CD14-positive monocyte (primary cell): ENCODE measurements at regions not wholly inside any gene's neighbourhood (a gene's known extent, or its start where the extent isn't known, plus 50 kb on each side); places are given as distances from the start of the nearest gene placed in this dataset.

ENCODE experiments used
- DNase-seq, 3 donors: peaks; one replicate each; pipeline ENCODE4 v3.0.0-alpha.2; 2011 to 2022
- H2AFZ ChIP-seq: 2 replicates; pipeline ENCODE4 v1.6.0; 2012; ENCODE audit warnings: mild to moderate bottlenecking, low read depth, low read length, inconsistent platforms; ENCODE audit not compliant: insufficient read depth, poor library complexity, severe bottlenecking
- H3K27ac ChIP-seq, 2 donors: 1 replicate in 1 of 2; 2 replicates in 1 of 2; pipeline ENCODE4 v1.5.1; 2012 to 2013; ENCODE audit warnings: low read length in 2 of 2, control low read depth in 1 of 2, inconsistent platforms in 1 of 2, low read depth in 1 of 2, mild to moderate bottlenecking in 1 of 2
- H3K27me3 ChIP-seq, 2 donors: one replicate each; pipeline versions ENCODE4 v1.6.0 to v1.6.1; 2011 to 2013; ENCODE audit warnings: low read length in 2 of 2; ENCODE audit not compliant: control insufficient read depth in 2 of 2, insufficient read depth in 2 of 2
- H3K36me3 ChIP-seq, 2 donors: replicated peaks in 1 of 2; 1 replicate in 1 of 2; 2 replicates in 1 of 2; pipeline versions ENCODE4 v1.5.1 to v1.6.1; 2012 to 2013; ENCODE audit warnings: low read length in 2 of 2, control low read depth in 1 of 2, inconsistent platforms in 1 of 2, mild to moderate bottlenecking in 1 of 2; ENCODE audit not compliant: insufficient read depth in 2 of 2, control insufficient read depth in 1 of 2
- H3K4me1 ChIP-seq, 2 donors: 1 replicate in 1 of 2; 2 replicates in 1 of 2; pipeline versions ENCODE4 v1.5.1 to v1.6.1; 2012 to 2013; ENCODE audit warnings: low read length in 2 of 2, control low read depth in 1 of 2, inconsistent platforms in 1 of 2, mild to moderate bottlenecking in 1 of 2, moderate library complexity in 1 of 2; ENCODE audit not compliant: insufficient read depth in 2 of 2, control insufficient read depth in 1 of 2
- H3K4me2 ChIP-seq: replicated peaks from 2 replicates; pipeline ENCODE3; 2012; ENCODE audit warnings: low read length, moderate library complexity, mild to moderate bottlenecking; ENCODE audit not compliant: poor library complexity, severe bottlenecking; ENCODE audit errors: extremely low read depth
- H3K4me3 ChIP-seq, 3 experiments: fragments of 200-600 bp in 1 of 3; sonication (generic) in 1 of 3; replicated peaks in 1 of 3; 1 replicate in 2 of 3; 2 replicates in 1 of 3; pipeline ENCODE4 v1.5.1; 2011 to 2013; ENCODE audit warnings: low read length in 3 of 3, mild to moderate bottlenecking in 3 of 3, control low read depth in 2 of 3, low read depth in 2 of 3, inconsistent platforms in 1 of 3, moderate library complexity in 1 of 3
- H3K79me2 ChIP-seq: 2 replicates; pipeline ENCODE4 v1.6.0; 2012; ENCODE audit warnings: mild to moderate bottlenecking, control low read depth, inconsistent platforms, low read length, moderate library complexity; ENCODE audit not compliant: insufficient read depth
- H3K9ac ChIP-seq: 2 replicates; pipeline ENCODE4 v1.6.0; 2017; ENCODE audit warnings: low read length, mild to moderate bottlenecking; ENCODE audit not compliant: insufficient read depth, poor library complexity, severe bottlenecking
- H3K9me3 ChIP-seq, 2 donors: replicated peaks in 1 of 2; 1 replicate in 1 of 2; 2 replicates in 1 of 2; pipeline versions ENCODE4 v1.5.1 to v1.6.1; 2012 to 2013; ENCODE audit warnings: low read length in 2 of 2, control low read depth in 1 of 2; ENCODE audit not compliant: control insufficient read depth in 1 of 2, insufficient read depth in 1 of 2
- H4K20me1 ChIP-seq: 2 replicates; pipeline ENCODE4 v1.6.0; 2012; ENCODE audit warnings: mild to moderate bottlenecking, low read length, control low read depth, moderate library complexity; ENCODE audit not compliant: insufficient read depth
- H3K27ac Mint-ChIP-seq, 7 donors: one replicate each; pipeline ENCODE4 v1.8.0; 2020; ENCODE audit warnings: mild to moderate bottlenecking in 7 of 7, mixed read lengths in 7 of 7, moderate library complexity in 6 of 7, inconsistent platforms in 2 of 7
- H3K27me3 Mint-ChIP-seq, 3 donors: one replicate each; pipeline ENCODE4 v1.8.0; 2021 to 2022; ENCODE audit warnings: low read depth in 3 of 3, mild to moderate bottlenecking in 3 of 3, mixed read lengths in 3 of 3, moderate library complexity in 3 of 3, inconsistent platforms in 1 of 3
- H3K36me3 Mint-ChIP-seq, 2 donors: one replicate each; pipeline ENCODE4 v1.8.0; 2020; ENCODE audit warnings: mixed read lengths in 2 of 2, inconsistent platforms in 1 of 2, mild to moderate bottlenecking in 1 of 2
- H3K4me1 Mint-ChIP-seq: one replicate; pipeline ENCODE4 v1.8.0; 2020; ENCODE audit warnings: mild to moderate bottlenecking, mixed read lengths
- H3K4me3 Mint-ChIP-seq, 2 donors: one replicate each; pipeline ENCODE4 v1.8.0; 2020; ENCODE audit warnings: mild to moderate bottlenecking in 2 of 2, mixed read lengths in 2 of 2, moderate library complexity in 1 of 2
- H3K9me3 Mint-ChIP-seq, 7 donors: one replicate each; pipeline ENCODE4 v1.8.0; 2020 to 2022; ENCODE audit warnings: mixed read lengths in 7 of 7, mild to moderate bottlenecking in 6 of 7, moderate library complexity in 6 of 7, inconsistent platforms in 2 of 7
- WGBS: methylation state at CpG from one replicate; pipeline ENCODE4 v1.1.5; 2013; ENCODE audit warnings: missing lambda C conversion rate; ENCODE audit not compliant: insufficient coverage; 5-methylcytosine and 5-hydroxymethylcytosine counted together
- intact Hi-C, 2 donors: fragments of 100-400 bp; cut with micrococcal nuclease; formaldehyde crosslinking; loops; one replicate each; pipeline versions ENCODE4 v1.15.0 to v1.15.1; 2023
- TF ChIP-seq, protein P1 (sequence below): fragments of 200-600 bp; IDR thresholded peaks from one replicate; pipeline ENCODE4 v1.8.0; 2022; ENCODE audit warnings: antibody characterized with exemption, mild to moderate bottlenecking

DNA sequence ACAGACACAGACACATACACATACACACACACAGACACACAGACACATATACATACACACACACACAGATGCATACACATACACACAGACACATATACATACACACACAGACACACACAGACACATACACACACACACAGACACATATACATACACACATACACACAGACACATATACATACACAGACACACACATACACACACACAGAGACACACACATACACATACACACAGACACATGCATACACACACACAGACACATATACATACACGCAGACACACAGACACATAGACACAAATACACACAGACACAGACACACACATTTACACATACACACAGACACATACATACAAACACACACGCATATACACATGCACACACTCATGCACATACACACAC lies 81.5 kb upstream of the ARL4C start:
- Histone ChIP-seq H3K27ac (no peak overlapping the region), H3K9ac (no peak overlapping the region), H3K27me3 (no peaks in the 10 kb centered on the region), H3K9me3 (no peaks in the 10 kb centered on the region), H3K4me3 (no peak overlapping the region), H4K20me1 (no peaks in the 10 kb centered on the region), H3K79me2 (no peaks in the 10 kb centered on the region), H2AFZ (no peak overlapping the region), H3K36me3 (no peaks in the 10 kb centered on the region), H3K4me2 (no peak overlapping the region), H3K4me1 (peaks cover 1 to 2% of the 10 kb centered on the region in 2 donors)
- Mint-ChIP-seq H3K4me1 (peaks cover 6% of the 10 kb centered on the region), H3K27ac (no peak overlapping the region), H3K27me3 (peaks cover 5 to 6% (median 5%) of the 10 kb centered on the region in 3 donors), H3K9me3 (peaks cover 0 to 3% (median 0%) of the 10 kb centered on the region in 7 donors), H3K36me3 (no peaks in the 10 kb centered on the region), H3K4me3 (no peak overlapping the region)
- intact Hi-C loops: no loop called here
- no peak for DNase-seq
- WGBS: 100% methylated on average over 2 of the region's 2 CpGs
- TF ChIP-seq, protein P1, sequence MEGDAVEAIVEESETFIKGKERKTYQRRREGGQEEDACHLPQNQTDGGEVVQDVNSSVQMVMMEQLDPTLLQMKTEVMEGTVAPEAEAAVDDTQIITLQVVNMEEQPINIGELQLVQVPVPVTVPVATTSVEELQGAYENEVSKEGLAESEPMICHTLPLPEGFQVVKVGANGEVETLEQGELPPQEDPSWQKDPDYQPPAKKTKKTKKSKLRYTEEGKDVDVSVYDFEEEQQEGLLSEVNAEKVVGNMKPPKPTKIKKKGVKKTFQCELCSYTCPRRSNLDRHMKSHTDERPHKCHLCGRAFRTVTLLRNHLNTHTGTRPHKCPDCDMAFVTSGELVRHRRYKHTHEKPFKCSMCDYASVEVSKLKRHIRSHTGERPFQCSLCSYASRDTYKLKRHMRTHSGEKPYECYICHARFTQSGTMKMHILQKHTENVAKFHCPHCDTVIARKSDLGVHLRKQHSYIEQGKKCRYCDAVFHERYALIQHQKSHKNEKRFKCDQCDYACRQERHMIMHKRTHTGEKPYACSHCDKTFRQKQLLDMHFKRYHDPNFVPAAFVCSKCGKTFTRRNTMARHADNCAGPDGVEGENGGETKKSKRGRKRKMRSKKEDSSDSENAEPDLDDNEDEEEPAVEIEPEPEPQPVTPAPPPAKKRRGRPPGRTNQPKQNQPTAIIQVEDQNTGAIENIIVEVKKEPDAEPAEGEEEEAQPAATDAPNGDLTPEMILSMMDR: no peak

GRCh38 chr2:234577191-234577590 lies 80.3 kb upstream of the ARL4C start:
- H3K4me1 ChIP-seq: peaks cover 12 to 13% of the 10 kb centered on the region in 2 donors
- intact Hi-C loops: no loop called here
- Mint-ChIP-seq H3K27ac (no peak overlapping the region), H3K9me3 (peaks cover 0 to 3% (median 0%) of the 10 kb centered on the region in 7 donors), H3K27me3 (peaks cover 2 to 5% (median 5%) of the 10 kb centered on the region in 3 donors), H3K4me1 (peaks cover 17% of the 10 kb centered on the region), H3K4me3 (no peak overlapping the region), H3K36me3 (no peaks in the 10 kb centered on the region)
- no peak overlapping the region for H3K4me3 ChIP-seq
- no peaks in the 10 kb centered on the region for H4K20me1 ChIP-seq
- H3K36me3 ChIP-seq: no peaks in the 10 kb centered on the region
- DNase-seq: no peak
- no peaks in the 10 kb centered on the region for H3K79me2 ChIP-seq
- no peaks in the 10 kb centered on the region for H3K9me3 ChIP-seq
- H2AFZ ChIP-seq: no peak overlapping the region
- 50% methylated on average over 4 of the region's 5 CpGs for WGBS
- H3K4me2 ChIP-seq: no peak overlapping the region
- H3K27me3 ChIP-seq: no peaks in the 10 kb centered on the region
- TF ChIP-seq, protein P1: no peak
- no peak overlapping the region for H3K27ac ChIP-seq
- no peak overlapping the region for H3K9ac ChIP-seq
